HepG2 (cell line): ENCODE measurements at regions not wholly inside any gene's neighbourhood (a gene's known extent, or its start where the extent isn't known, plus 50 kb on each side); places are given as distances from the start of the nearest gene placed in this dataset.

Experiments
- ATAC-seq: fragments of 200-7000 bp; cut with Tn5 transposase; 3 replicates; pipeline ENCODE4 v1.9.1; 2020; ENCODE audit warnings: mild to moderate bottlenecking, moderate library complexity
- BruUV-seq: library from RNA; stranded (reverse); fragments of 400-500 nt; replicated peaks from 2 replicates; lab custom pipeline; 2021; lab: Mats Ljungman, UMichigan
- CTCF ChIA-PET: fragments of 300-600 bp; formaldehyde crosslinking; extraction: SDS; loops from one replicate; lab custom pipeline; 2021; ENCODE audit warnings: low total read pairs, inconsistent platforms, low intra/inter-chr PET ratio; lab: Yijun Ruan, JAX
- POLR2A ChIA-PET: fragments of 350-600 bp; sonication (Branson Sonifier 250); formaldehyde crosslinking; loops from one replicate; lab custom pipeline; 2020; ENCODE audit warnings: antibody characterized with exemption, inconsistent platforms; lab: Yijun Ruan, JAX
- DNase-seq: peaks from one replicate; pipeline ENCODE4 v3.0.0-alpha.2; 2015; ENCODE audit warnings: low spot score
- FAIRE-seq: peaks from 3 replicates; lab custom pipeline; 2011; peaks lifted over from hg19 to GRCh38; lab: Jason Lieb, UNC
- H2AFZ ChIP-seq: one replicate; pipeline ENCODE4 v1.6.1; 2011; ENCODE audit warnings: low read length, inconsistent platforms
- H3K27ac ChIP-seq: fragments of 300-600 bp; 3 replicates; pipeline ENCODE4 v1.8.0; 2011; ENCODE audit warnings: mixed run types, mild to moderate bottlenecking, mixed read lengths, low read length, inconsistent platforms; ENCODE audit not compliant: insufficient read depth; ENCODE audit errors: extremely low read length
- H3K27me3 ChIP-seq, 2 experiments: fragments of 200-600 bp in 1 of 2; 2 replicates in 1 of 2; 3 replicates in 1 of 2; pipeline versions ENCODE4 v1.6.0 to v1.8.0; 2011; ENCODE audit warnings: low read length in 2 of 2, mild to moderate bottlenecking in 2 of 2, moderate library complexity in 2 of 2, inconsistent platforms in 1 of 2; ENCODE audit not compliant: insufficient read depth in 2 of 2, control insufficient read depth in 1 of 2
- H3K36me3 ChIP-seq, 2 experiments: fragments of 200-600 bp in 1 of 2; replicated peaks in 1 of 2; 2 replicates in 1 of 2; 3 replicates in 1 of 2; pipeline versions ENCODE4 v1.5.1 to v1.8.0; 2011; ENCODE audit warnings: low read length in 2 of 2, inconsistent platforms in 1 of 2; ENCODE audit not compliant: insufficient read depth in 2 of 2, control insufficient read depth in 1 of 2
- H3K4me1 ChIP-seq: 2 replicates; pipeline ENCODE4 v1.5.1; 2012; ENCODE audit warnings: low read length, inconsistent platforms; ENCODE audit not compliant: insufficient read depth
- H3K4me2 ChIP-seq: 2 replicates; pipeline ENCODE4 v1.6.0; 2011; ENCODE audit warnings: low read depth, low read length, inconsistent platforms
- H3K4me3 ChIP-seq, 3 experiments: fragments of 200-600 bp in 1 of 3; sonication (generic), shearing (Covaris generic) in 1 of 3; replicated peaks in 1 of 3; 2 replicates each; pipeline ENCODE4 v1.5.1; 2011 to 2016; ENCODE audit warnings: low read length in 3 of 3, inconsistent platforms in 2 of 3, low read depth in 2 of 3, mild to moderate bottlenecking in 2 of 3, control low read depth in 1 of 3, mixed read lengths in 1 of 3; ENCODE audit not compliant: insufficient read depth in 1 of 3
- H3K79me2 ChIP-seq: one replicate; pipeline ENCODE4 v1.6.1; 2011; ENCODE audit warnings: low read length, inconsistent platforms; ENCODE audit not compliant: insufficient read depth
- H3K9ac ChIP-seq: 2 replicates; pipeline ENCODE4 v1.6.0; 2011; ENCODE audit warnings: mild to moderate bottlenecking, low read depth, low read length, inconsistent platforms; ENCODE audit not compliant: insufficient read depth
- H3K9me3 ChIP-seq: 2 replicates; pipeline ENCODE4 v1.5.1; 2012; ENCODE audit warnings: mild to moderate bottlenecking, low read length
- H4K20me1 ChIP-seq: 2 replicates; pipeline ENCODE4 v1.6.0; 2011; ENCODE audit warnings: inconsistent platforms, mild to moderate bottlenecking, low read length, moderate library complexity; ENCODE audit not compliant: insufficient read depth
- FOXM1 ChIP-seq: sonication (generic); formaldehyde crosslinking; IDR thresholded peaks from 2 replicates; pipeline ENCODE4 v1.5.0; 2020; ENCODE audit warnings: missing genetic modification reagents
- ISX ChIP-seq: sonication (generic); formaldehyde crosslinking; conservative IDR thresholded peaks from 2 replicates; pipeline ENCODE4 v1.5.0; 2020; ENCODE audit warnings: missing genetic modification reagents
- MAF1 ChIP-seq: sonication (generic); formaldehyde crosslinking; IDR thresholded peaks from 2 replicates; pipeline ENCODE4 v1.5.0; 2020; ENCODE audit warnings: missing genetic modification reagents, borderline replicate concordance
- NFYC ChIP-seq: IDR thresholded peaks from 2 replicates; pipeline ENCODE4 v1.6.1; 2016; ENCODE audit warnings: missing genetic modification reagents, missing compliant biosample characterization
- ZFP36 ChIP-seq: fragments of 150-350 bp; IDR thresholded peaks from 2 replicates; pipeline ENCODE4 v1.6.1; 2018; ENCODE audit warnings: borderline replicate concordance, low read length, low read depth; ENCODE audit not compliant: partially characterized antibody
- WGBS: methylation state at CpG from one replicate; pipeline ENCODE4 v1.1.6; 2017; ENCODE audit warnings: low lambda C conversion rate; 5-methylcytosine and 5-hydroxymethylcytosine counted together
- in situ Hi-C: cut with HindIII; loops from 2 replicates; pipeline ENCODE4 v1.10.0; 2017; ENCODE audit warnings: low pct_unique_long_range_greater_than_20kb; ENCODE audit not compliant: extremely low pct_ligation_motif_present
- intact Hi-C: fragments of 100-400 bp; cut with micrococcal nuclease; formaldehyde crosslinking; loops from one replicate; pipeline ENCODE4 v1.10.0; 2022; ENCODE audit not compliant: unreplicated experiment
- TF ChIP-seq, protein P1 (sequence below): sonication (generic); formaldehyde crosslinking; IDR thresholded peaks from 2 replicates; pipeline ENCODE4 v1.5.0; 2020; ENCODE audit warnings: mild to moderate bottlenecking, missing genetic modification reagents, moderate library complexity
- TF ChIP-seq, protein P2 (sequence below): sonication (generic); formaldehyde crosslinking; conservative IDR thresholded peaks from 2 replicates; pipeline ENCODE4 v1.5.0; 2020; ENCODE audit warnings: missing genetic modification reagents
- TF ChIP-seq, protein P3 (sequence below): sonication (generic); formaldehyde crosslinking; IDR thresholded peaks from one replicate; pipeline ENCODE4 v1.5.1; 2020; ENCODE audit warnings: mild to moderate bottlenecking, missing genetic modification reagents; ENCODE audit errors: not compliant biosample characterization

DNA sequence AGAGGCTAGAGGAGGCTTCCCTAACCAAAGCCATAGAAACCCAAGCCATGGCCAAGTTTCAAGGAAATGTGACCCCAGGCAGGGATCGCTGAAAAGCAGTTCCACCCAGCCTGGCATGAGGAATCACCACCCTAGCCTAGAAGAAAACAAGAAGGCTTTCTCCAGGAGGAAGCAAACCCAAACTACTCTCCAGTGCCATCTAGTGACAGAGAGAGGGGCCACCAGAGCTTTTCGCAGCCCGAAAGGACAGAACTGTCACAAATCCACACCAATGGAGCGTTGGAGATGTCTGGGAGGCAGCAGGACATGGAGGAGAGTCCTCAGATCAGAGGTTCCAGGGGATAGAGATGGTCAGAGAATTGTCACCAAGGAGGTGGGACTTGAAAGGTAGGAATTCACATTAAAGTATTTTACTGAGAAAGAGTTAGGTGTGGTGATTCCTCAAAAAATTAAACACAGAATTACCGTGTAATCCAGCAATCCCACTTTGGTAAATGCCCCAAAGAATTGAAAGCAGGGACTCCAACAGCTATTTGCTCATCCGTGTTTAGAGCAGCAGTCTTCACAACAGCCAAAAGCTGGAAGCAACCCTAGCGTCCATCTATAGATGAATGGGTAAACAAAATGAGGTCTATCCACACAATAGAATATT lies 67.3 kb upstream of the NUP50 start (continued):
- no peak for TF ChIP-seq NFYC
- TF ChIP-seq, protein P1, sequence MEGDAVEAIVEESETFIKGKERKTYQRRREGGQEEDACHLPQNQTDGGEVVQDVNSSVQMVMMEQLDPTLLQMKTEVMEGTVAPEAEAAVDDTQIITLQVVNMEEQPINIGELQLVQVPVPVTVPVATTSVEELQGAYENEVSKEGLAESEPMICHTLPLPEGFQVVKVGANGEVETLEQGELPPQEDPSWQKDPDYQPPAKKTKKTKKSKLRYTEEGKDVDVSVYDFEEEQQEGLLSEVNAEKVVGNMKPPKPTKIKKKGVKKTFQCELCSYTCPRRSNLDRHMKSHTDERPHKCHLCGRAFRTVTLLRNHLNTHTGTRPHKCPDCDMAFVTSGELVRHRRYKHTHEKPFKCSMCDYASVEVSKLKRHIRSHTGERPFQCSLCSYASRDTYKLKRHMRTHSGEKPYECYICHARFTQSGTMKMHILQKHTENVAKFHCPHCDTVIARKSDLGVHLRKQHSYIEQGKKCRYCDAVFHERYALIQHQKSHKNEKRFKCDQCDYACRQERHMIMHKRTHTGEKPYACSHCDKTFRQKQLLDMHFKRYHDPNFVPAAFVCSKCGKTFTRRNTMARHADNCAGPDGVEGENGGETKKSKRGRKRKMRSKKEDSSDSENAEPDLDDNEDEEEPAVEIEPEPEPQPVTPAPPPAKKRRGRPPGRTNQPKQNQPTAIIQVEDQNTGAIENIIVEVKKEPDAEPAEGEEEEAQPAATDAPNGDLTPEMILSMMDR (CRISPR knock-in tag) = peak; percentile 81
- TF ChIP-seq, protein P2, sequence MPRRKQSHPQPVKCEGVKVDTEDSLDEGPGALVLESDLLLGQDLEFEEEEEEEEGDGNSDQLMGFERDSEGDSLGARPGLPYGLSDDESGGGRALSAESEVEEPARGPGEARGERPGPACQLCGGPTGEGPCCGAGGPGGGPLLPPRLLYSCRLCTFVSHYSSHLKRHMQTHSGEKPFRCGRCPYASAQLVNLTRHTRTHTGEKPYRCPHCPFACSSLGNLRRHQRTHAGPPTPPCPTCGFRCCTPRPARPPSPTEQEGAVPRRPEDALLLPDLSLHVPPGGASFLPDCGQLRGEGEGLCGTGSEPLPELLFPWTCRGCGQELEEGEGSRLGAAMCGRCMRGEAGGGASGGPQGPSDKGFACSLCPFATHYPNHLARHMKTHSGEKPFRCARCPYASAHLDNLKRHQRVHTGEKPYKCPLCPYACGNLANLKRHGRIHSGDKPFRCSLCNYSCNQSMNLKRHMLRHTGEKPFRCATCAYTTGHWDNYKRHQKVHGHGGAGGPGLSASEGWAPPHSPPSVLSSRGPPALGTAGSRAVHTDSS (CRISPR knock-in tag) = no peak
- TF ChIP-seq ZFP36 = no peak

DNA sequence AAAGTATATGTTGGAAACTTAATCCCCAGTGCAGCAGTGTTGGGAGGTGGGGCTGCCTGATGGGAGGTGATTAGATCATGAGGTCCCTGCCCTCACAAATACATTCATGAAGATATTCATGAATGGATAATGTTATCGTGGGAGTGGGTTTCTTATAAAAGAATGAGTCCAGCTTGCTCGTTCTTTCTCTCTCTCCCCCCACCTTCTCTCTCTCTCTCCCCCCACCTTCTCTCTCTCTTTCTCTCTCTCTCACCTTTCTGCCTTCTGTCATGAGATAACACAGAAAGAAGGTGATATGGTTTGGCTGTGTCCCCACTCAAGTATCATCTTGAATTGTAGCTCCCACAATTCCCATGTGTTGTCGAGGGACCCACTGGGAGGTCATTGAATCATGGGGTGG lies 66.7 kb upstream of the NUP50 start:
- Histone ChIP-seq H3K36me3 (no peaks in the 10 kb centered on the region), H3K4me1 (no peaks in the 10 kb centered on the region), H4K20me1 (no peaks in the 10 kb centered on the region), H3K4me3 (no peak overlapping the region), H3K9ac (no peak overlapping the region), H3K79me2 (no peaks in the 10 kb centered on the region), H3K27me3 (peaks cover 11 to 57% of the 10 kb centered on the region in 2 experiments), H3K4me2 (no peak overlapping the region), H2AFZ (no peak overlapping the region), H3K9me3 (no peaks in the 10 kb centered on the region), H3K27ac (no peak overlapping the region)
- 4% methylated on average over 3 of the region's 3 CpGs for WGBS
- DNase-seq (no peak), ATAC-seq (no peak), FAIRE-seq (no peak)
- ChIA-PET POLR2A (interaction anchor here (1.0 kb wide), 1 partner anchor 66 kb away, joined by 4 read pairs; the partner anchor contains the start of gene NUP50), CTCF (no interaction called here)
- intact Hi-C loops = no loop called here
- BruUV-seq = no TSS peak
- in situ Hi-C loops = no loop called here
- TF ChIP-seq, protein P3, sequence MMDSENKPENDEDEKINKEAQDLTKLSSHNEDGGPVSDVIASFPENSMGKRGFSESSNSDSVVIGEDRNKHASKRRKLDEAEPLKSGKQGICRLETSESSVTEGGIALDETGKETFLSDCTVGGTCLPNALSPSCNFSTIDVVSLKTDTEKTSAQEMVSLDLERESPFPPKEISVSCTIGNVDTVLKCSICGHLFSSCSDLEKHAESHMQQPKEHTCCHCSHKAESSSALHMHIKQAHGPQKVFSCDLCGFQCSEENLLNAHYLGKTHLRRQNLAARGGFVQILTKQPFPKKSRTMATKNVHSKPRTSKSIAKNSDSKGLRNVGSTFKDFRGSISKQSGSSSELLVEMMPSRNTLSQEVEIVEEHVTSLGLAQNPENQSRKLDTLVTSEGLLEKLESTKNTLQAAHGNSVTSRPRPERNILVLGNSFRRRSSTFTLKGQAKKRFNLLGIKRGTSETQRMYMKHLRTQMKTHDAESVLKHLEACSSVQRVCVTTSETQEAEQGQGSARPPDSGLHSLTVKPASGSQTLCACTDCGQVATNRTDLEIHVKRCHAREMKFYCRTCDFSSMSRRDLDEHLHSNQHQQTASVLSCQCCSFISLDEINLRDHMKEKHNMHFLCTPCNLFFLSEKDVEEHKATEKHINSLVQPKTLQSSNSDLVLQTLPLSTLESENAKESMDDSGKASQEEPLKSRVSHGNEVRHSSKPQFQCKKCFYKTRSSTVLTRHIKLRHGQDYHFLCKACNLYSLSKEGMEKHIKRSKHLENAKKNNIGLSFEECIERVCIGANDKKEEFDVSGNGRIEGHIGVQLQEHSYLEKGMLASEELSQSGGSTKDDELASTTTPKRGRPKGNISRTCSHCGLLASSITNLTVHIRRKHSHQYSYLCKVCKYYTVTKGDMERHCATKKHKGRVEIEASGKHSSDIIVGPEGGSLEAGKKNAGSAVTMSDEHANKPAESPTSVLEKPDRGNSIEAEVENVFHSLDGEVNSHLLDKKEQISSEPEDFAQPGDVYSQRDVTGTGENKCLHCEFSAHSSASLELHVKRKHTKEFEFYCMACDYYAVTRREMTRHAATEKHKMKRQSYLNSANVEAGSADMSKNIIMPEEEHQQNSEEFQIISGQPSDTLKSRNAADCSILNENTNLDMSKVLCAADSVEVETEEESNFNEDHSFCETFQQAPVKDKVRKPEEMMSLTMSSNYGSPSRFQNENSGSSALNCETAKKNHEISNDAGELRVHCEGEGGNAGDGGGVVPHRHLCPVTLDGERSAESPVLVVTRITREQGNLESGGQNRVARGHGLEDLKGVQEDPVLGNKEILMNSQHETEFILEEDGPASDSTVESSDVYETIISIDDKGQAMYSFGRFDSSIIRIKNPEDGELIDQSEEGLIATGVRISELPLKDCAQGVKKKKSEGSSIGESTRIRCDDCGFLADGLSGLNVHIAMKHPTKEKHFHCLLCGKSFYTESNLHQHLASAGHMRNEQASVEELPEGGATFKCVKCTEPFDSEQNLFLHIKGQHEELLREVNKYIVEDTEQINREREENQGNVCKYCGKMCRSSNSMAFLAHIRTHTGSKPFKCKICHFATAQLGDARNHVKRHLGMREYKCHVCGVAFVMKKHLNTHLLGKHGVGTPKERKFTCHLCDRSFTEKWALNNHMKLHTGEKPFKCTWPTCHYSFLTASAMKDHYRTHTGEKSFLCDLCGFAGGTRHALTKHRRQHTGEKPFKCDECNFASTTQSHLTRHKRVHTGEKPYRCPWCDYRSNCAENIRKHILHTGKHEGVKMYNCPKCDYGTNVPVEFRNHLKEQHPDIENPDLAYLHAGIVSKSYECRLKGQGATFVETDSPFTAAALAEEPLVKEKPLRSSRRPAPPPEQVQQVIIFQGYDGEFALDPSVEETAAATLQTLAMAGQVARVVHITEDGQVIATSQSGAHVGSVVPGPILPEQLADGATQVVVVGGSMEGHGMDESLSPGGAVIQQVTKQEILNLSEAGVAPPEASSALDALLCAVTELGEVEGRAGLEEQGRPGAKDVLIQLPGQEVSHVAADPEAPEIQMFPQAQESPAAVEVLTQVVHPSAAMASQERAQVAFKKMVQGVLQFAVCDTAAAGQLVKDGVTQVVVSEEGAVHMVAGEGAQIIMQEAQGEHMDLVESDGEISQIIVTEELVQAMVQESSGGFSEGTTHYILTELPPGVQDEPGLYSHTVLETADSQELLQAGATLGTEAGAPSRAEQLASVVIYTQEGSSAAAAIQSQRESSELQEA (CRISPR knock-in tag) = no peak
- TF ChIP-seq MAF1 (CRISPR knock-in tag) (no peak), ISX (no peak), FOXM1 (CRISPR knock-in tag) (no peak)
